H1 (cell line): ENCODE measurements at regions not wholly inside any gene's neighbourhood (a gene's known extent, or its start where the extent isn't known, plus 50 kb on each side); places are given as distances from the start of the nearest gene placed in this dataset.

Source experiments
- CTCF ChIA-PET: fragments of 300-600 bp; sonication (Branson Sonifier 250); formaldehyde crosslinking; loops from one replicate; lab custom pipeline; 2021; ENCODE audit not compliant: partially characterized antibody; lab: Charles Lee
- POLR2A ChIA-PET: fragments of 300-600 bp; sonication (Branson Sonifier 250); formaldehyde crosslinking; loops from one replicate; lab custom pipeline; 2021; ENCODE audit warnings: inconsistent platforms; ENCODE audit not compliant: partially characterized antibody; lab: Charles Lee
- DNase-seq, 2 experiments: peaks; one replicate each; pipeline versions ENCODE4 v3.0.0 to v3.0.0-alpha.2; 2010 to 2022; ENCODE audit warnings: low spot score in 2 of 2, low read depth in 1 of 2, mixed read lengths in 1 of 2
- FAIRE-seq: peaks from 2 replicates; lab custom pipeline; 2011; peaks lifted over from hg19 to GRCh38; lab: Jason Lieb, UNC
- H2AFZ ChIP-seq: 2 replicates; pipeline ENCODE4 v1.8.1; 2012; ENCODE audit warnings: low read length, inconsistent platforms
- H2AK5ac ChIP-seq: 2 replicates; pipeline ENCODE4 v1.6.1; 2013; ENCODE audit warnings: low read depth, low read length
- H2BK120ac ChIP-seq: replicated peaks from 2 replicates; pipeline ENCODE3; 2013; ENCODE audit warnings: low read depth, low read length, inconsistent platforms
- H2BK12ac ChIP-seq: 2 replicates; pipeline ENCODE4 v1.6.1; 2013; ENCODE audit warnings: low read depth, low read length
- H2BK15ac ChIP-seq: 2 replicates; pipeline ENCODE4 v1.6.1; 2013; ENCODE audit warnings: low read length
- H2BK20ac ChIP-seq: 2 replicates; pipeline ENCODE4 v1.6.1; 2013; ENCODE audit warnings: low read length
- H2BK5ac ChIP-seq: 2 replicates; pipeline ENCODE4 v1.6.1; 2013; ENCODE audit warnings: low read depth, low read length
- H3K14ac ChIP-seq: 2 replicates; pipeline ENCODE4 v1.6.1; 2013; ENCODE audit warnings: inconsistent platforms; ENCODE audit not compliant: insufficient read length
- H3K18ac ChIP-seq: 2 replicates; pipeline ENCODE4 v1.6.1; 2013; ENCODE audit warnings: low read length; ENCODE audit errors: extremely low read depth
- H3K23ac ChIP-seq: 2 replicates; pipeline ENCODE4 v1.6.1; 2013; ENCODE audit warnings: inconsistent platforms; ENCODE audit not compliant: insufficient read length
- H3K23me2 ChIP-seq: 2 replicates; pipeline ENCODE4 v1.6.1; 2013; ENCODE audit warnings: low read depth, low read length
- H3K27ac ChIP-seq: 2 replicates; pipeline ENCODE4 v1.6.1; 2011; ENCODE audit warnings: low read depth, low read length, inconsistent platforms
- H3K27me3 ChIP-seq, 4 experiments: replicated peaks in 1 of 4; 1 replicate in 1 of 4; 2 replicates in 3 of 4; pipeline versions ENCODE4 v1.6.1 to v1.8.1; 2011 to 2013; ENCODE audit warnings: low read length in 3 of 4, mild to moderate bottlenecking in 3 of 4, inconsistent platforms in 2 of 4, mixed read lengths in 2 of 4, moderate library complexity in 1 of 4; ENCODE audit not compliant: control insufficient read depth in 3 of 4, insufficient read depth in 3 of 4; ENCODE audit errors: extremely low read depth in 1 of 4
- H3K36me3 ChIP-seq, 4 experiments: 2 replicates each; pipeline versions ENCODE4 v1.6.1 to v1.8.1; 2011 to 2013; ENCODE audit warnings: mild to moderate bottlenecking in 4 of 4, low read length in 3 of 4, moderate library complexity in 2 of 4, control low read depth in 1 of 4, inconsistent platforms in 1 of 4; ENCODE audit not compliant: insufficient read depth in 4 of 4, control insufficient read depth in 2 of 4
- H3K4ac ChIP-seq: replicated peaks from 2 replicates; pipeline ENCODE3; 2013; ENCODE audit warnings: low read length, low read depth, mixed read lengths, inconsistent platforms; ENCODE audit not compliant: insufficient read length
- H3K4me1 ChIP-seq, 4 experiments: replicated peaks in 1 of 4; 1 replicate in 1 of 4; 2 replicates in 3 of 4; pipeline versions ENCODE4 v1.6.1 to v1.8.1; 2011 to 2013; ENCODE audit warnings: low read length in 3 of 4, inconsistent platforms in 2 of 4, mixed read lengths in 1 of 4; ENCODE audit not compliant: insufficient read depth in 4 of 4, control insufficient read depth in 3 of 4
- H3K4me2 ChIP-seq, 2 experiments: 2 replicates each; pipeline versions ENCODE4 v1.6.1 to v1.8.1; 2011 to 2013; ENCODE audit warnings: low read depth in 2 of 2, low read length in 2 of 2, control low read depth in 1 of 2, inconsistent platforms in 1 of 2, mild to moderate bottlenecking in 1 of 2; ENCODE audit not compliant: insufficient read depth in 1 of 2
- H3K4me3 ChIP-seq, 4 experiments: fragments of 200-600, 300-600 bp in 1 of 4; sonication (generic), shearing (Covaris generic), sonication (Bioruptor Twin) in 1 of 4; 2 replicates each; pipeline versions ENCODE4 v1.5.1 to v1.8.1; 2011 to 2016; ENCODE audit warnings: low read length in 4 of 4, low read depth in 3 of 4, control low read depth in 2 of 4, inconsistent platforms in 2 of 4, mild to moderate bottlenecking in 2 of 4, mixed read lengths in 1 of 4, moderate library complexity in 1 of 4; ENCODE audit not compliant: insufficient read depth in 2 of 4; ENCODE audit errors: extremely low read depth in 1 of 4
- H3K56ac ChIP-seq: replicated peaks from 2 replicates; pipeline ENCODE3; 2013; ENCODE audit warnings: low read depth, mild to moderate bottlenecking, mixed read lengths, low read length, inconsistent platforms; ENCODE audit not compliant: insufficient read length
- H3K79me1 ChIP-seq: 2 replicates; pipeline ENCODE4 v1.6.1; 2013; ENCODE audit warnings: low read depth, low read length, control low read depth
- H3K79me2 ChIP-seq, 2 experiments: 2 replicates each; pipeline versions ENCODE4 v1.6.1 to v1.8.1; 2012 to 2013; ENCODE audit warnings: low read length in 2 of 2, mild to moderate bottlenecking in 2 of 2, inconsistent platforms in 1 of 2; ENCODE audit not compliant: insufficient read depth in 2 of 2, control insufficient read depth in 1 of 2
- H3K9ac ChIP-seq, 4 experiments: replicated peaks in 1 of 4; 1 replicate in 1 of 4; 2 replicates in 3 of 4; pipeline versions ENCODE4 v1.6.1 to v1.8.1; 2011 to 2013; ENCODE audit warnings: low read depth in 3 of 4, low read length in 3 of 4, control low read depth in 2 of 4, mild to moderate bottlenecking in 2 of 4, moderate library complexity in 2 of 4, inconsistent platforms in 1 of 4; ENCODE audit errors: extremely low read depth in 1 of 4
- H3K9me3 ChIP-seq, 2 experiments: 2 replicates each; pipeline versions ENCODE4 v1.6.1 to v1.8.1; 2012 to 2013; ENCODE audit warnings: mild to moderate bottlenecking in 2 of 2, moderate library complexity in 2 of 2, control low read depth in 1 of 2, inconsistent platforms in 1 of 2, low read depth in 1 of 2, low read length in 1 of 2, mixed read lengths in 1 of 2; ENCODE audit not compliant: insufficient read depth in 2 of 2
- H4K20me1 ChIP-seq, 2 experiments: replicated peaks in 1 of 2; 2 replicates each; pipeline versions ENCODE3 to v1.8.1; 2011 to 2013; ENCODE audit warnings: inconsistent platforms in 2 of 2, low read length in 2 of 2, mild to moderate bottlenecking in 1 of 2; ENCODE audit not compliant: insufficient read depth in 2 of 2, control insufficient read depth in 1 of 2
- H4K5ac ChIP-seq: 2 replicates; pipeline ENCODE4 v1.6.1; 2013; ENCODE audit warnings: low read length, low read depth, mixed read lengths, inconsistent platforms; ENCODE audit not compliant: insufficient read length
- H4K8ac ChIP-seq: 2 replicates; pipeline ENCODE4 v1.8.0; 2013; ENCODE audit warnings: mild to moderate bottlenecking, moderate library complexity, low read length, inconsistent platforms; ENCODE audit not compliant: insufficient read depth; ENCODE audit errors: extremely low read depth
- H4K91ac ChIP-seq: replicated peaks from 2 replicates; pipeline ENCODE3; 2013; ENCODE audit warnings: low read length, mixed read lengths, inconsistent platforms; ENCODE audit not compliant: insufficient read length
- WGBS, 2 experiments: shearing (Covaris generic) in 1 of 2; methylation state at CpG; one replicate each; pipeline versions ENCODE4 v1.1.6 to v1.1.7; 2013 to 2015; ENCODE audit warnings: low lambda C conversion rate in 2 of 2, mixed read lengths in 2 of 2, inconsistent platforms in 1 of 2, low coverage in 1 of 2, missing lambda C conversion rate in 1 of 2; ENCODE audit not compliant: insufficient replicate concordance in 2 of 2, insufficient coverage in 1 of 2, insufficient read length in 1 of 2; ENCODE audit errors: extremely low coverage in 1 of 2, missing lambda C conversion rate in 1 of 2; 5-methylcytosine and 5-hydroxymethylcytosine counted together
- TF ChIP-seq, protein P1 (sequence below): fragments of 300-600 bp; sonication (generic); IDR thresholded peaks from 2 replicates; pipeline ENCODE4 v1.7.1; 2012; ENCODE audit warnings: low read length, moderate library complexity, mild to moderate bottlenecking, inconsistent platforms; ENCODE audit not compliant: insufficient replicate concordance

DNA sequence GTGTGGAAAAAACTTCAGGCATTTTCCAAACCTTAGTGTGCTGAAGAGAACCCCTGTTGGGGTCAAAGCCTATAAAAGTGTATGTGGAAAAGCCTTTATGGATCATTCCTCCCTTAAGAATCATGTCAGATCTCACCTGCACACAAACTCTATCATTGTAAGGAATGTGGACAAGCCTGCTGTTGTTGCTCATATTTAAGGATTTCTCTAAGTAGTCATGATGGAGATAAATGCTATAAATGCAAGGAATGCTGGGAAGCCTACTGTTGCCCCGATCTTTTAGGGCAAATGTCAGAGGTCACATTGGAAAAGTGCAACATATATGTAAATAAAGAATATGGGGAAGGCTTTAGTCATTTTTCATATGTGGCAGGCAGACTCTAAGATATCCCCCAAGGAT is 129.5 kb downstream of the ICOS start:
- WGBS, 2 experiments, result 94% methylated on average over 1 of the region's 1 CpG; no CpG with 5 or more reads in 1 of the 2 experiments
- TF ChIP-seq, protein P1, sequence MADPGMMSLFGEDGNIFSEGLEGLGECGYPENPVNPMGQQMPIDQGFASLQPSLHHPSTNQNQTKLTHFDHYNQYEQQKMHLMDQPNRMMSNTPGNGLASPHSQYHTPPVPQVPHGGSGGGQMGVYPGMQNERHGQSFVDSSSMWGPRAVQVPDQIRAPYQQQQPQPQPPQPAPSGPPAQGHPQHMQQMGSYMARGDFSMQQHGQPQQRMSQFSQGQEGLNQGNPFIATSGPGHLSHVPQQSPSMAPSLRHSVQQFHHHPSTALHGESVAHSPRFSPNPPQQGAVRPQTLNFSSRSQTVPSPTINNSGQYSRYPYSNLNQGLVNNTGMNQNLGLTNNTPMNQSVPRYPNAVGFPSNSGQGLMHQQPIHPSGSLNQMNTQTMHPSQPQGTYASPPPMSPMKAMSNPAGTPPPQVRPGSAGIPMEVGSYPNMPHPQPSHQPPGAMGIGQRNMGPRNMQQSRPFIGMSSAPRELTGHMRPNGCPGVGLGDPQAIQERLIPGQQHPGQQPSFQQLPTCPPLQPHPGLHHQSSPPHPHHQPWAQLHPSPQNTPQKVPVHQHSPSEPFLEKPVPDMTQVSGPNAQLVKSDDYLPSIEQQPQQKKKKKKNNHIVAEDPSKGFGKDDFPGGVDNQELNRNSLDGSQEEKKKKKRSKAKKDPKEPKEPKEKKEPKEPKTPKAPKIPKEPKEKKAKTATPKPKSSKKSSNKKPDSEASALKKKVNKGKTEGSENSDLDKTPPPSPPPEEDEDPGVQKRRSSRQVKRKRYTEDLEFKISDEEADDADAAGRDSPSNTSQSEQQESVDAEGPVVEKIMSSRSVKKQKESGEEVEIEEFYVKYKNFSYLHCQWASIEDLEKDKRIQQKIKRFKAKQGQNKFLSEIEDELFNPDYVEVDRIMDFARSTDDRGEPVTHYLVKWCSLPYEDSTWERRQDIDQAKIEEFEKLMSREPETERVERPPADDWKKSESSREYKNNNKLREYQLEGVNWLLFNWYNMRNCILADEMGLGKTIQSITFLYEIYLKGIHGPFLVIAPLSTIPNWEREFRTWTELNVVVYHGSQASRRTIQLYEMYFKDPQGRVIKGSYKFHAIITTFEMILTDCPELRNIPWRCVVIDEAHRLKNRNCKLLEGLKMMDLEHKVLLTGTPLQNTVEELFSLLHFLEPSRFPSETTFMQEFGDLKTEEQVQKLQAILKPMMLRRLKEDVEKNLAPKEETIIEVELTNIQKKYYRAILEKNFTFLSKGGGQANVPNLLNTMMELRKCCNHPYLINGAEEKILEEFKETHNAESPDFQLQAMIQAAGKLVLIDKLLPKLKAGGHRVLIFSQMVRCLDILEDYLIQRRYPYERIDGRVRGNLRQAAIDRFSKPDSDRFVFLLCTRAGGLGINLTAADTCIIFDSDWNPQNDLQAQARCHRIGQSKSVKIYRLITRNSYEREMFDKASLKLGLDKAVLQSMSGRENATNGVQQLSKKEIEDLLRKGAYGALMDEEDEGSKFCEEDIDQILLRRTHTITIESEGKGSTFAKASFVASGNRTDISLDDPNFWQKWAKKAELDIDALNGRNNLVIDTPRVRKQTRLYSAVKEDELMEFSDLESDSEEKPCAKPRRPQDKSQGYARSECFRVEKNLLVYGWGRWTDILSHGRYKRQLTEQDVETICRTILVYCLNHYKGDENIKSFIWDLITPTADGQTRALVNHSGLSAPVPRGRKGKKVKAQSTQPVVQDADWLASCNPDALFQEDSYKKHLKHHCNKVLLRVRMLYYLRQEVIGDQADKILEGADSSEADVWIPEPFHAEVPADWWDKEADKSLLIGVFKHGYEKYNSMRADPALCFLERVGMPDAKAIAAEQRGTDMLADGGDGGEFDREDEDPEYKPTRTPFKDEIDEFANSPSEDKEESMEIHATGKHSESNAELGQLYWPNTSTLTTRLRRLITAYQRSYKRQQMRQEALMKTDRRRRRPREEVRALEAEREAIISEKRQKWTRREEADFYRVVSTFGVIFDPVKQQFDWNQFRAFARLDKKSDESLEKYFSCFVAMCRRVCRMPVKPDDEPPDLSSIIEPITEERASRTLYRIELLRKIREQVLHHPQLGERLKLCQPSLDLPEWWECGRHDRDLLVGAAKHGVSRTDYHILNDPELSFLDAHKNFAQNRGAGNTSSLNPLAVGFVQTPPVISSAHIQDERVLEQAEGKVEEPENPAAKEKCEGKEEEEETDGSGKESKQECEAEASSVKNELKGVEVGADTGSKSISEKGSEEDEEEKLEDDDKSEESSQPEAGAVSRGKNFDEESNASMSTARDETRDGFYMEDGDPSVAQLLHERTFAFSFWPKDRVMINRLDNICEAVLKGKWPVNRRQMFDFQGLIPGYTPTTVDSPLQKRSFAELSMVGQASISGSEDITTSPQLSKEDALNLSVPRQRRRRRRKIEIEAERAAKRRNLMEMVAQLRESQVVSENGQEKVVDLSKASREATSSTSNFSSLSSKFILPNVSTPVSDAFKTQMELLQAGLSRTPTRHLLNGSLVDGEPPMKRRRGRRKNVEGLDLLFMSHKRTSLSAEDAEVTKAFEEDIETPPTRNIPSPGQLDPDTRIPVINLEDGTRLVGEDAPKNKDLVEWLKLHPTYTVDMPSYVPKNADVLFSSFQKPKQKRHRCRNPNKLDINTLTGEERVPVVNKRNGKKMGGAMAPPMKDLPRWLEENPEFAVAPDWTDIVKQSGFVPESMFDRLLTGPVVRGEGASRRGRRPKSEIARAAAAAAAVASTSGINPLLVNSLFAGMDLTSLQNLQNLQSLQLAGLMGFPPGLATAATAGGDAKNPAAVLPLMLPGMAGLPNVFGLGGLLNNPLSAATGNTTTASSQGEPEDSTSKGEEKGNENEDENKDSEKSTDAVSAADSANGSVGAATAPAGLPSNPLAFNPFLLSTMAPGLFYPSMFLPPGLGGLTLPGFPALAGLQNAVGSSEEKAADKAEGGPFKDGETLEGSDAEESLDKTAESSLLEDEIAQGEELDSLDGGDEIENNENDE, result no peak

More for the DNA sequence above, 129.5 kb downstream of the ICOS start:
- FAIRE-seq (no peak), DNase-seq (no peak)
- H3K14ac ChIP-seq, result no peak overlapping the region
- H3K23ac ChIP-seq, result no peak overlapping the region
- ChIA-PET CTCF (no interaction called here), POLR2A (no interaction called here)
- H2BK15ac ChIP-seq, result no peak overlapping the region
- H3K27ac ChIP-seq, result no peak overlapping the region
- no peaks in the 10 kb centered on the region for H3K27me3 ChIP-seq
- no peak overlapping the region for H3K18ac ChIP-seq
- no peak overlapping the region for H4K91ac ChIP-seq
- no peaks in the 10 kb centered on the region for H4K20me1 ChIP-seq
- H2BK12ac ChIP-seq, result no peak overlapping the region
- H2AFZ ChIP-seq, result no peak overlapping the region
- H3K23me2 ChIP-seq, result no peaks in the 10 kb centered on the region
- H2AK5ac ChIP-seq, result no peak overlapping the region
- no peaks in the 10 kb centered on the region for H3K4me1 ChIP-seq
- no peaks in the 10 kb centered on the region for H3K79me1 ChIP-seq
- no peak overlapping the region for H2BK20ac ChIP-seq
- no peak overlapping the region for H4K5ac ChIP-seq
- no peak overlapping the region for H3K4me3 ChIP-seq
- H3K9ac ChIP-seq, result no peak overlapping the region
- no peak overlapping the region for H2BK120ac ChIP-seq
- H2BK5ac ChIP-seq, result no peak overlapping the region
- H3K36me3 ChIP-seq, result no peaks in the 10 kb centered on the region
- H4K8ac ChIP-seq, result no peak overlapping the region
- H3K4ac ChIP-seq, result no peak overlapping the region
- H3K79me2 ChIP-seq, result no peaks in the 10 kb centered on the region
- H3K4me2 ChIP-seq, result no peak overlapping the region
- H3K56ac ChIP-seq, result no peak overlapping the region
- peaks cover 4 to 7% of the 10 kb centered on the region in 2 experiments; a peak in 1 of 4 replicates for H3K9me3 ChIP-seq
